Kidney epithelial cell (primary cell): ENCODE measurements at regions not wholly inside any gene's neighbourhood (a gene's known extent, or its start where the extent isn't known, plus 50 kb on each side); places are given as distances from the start of the nearest gene placed in this dataset.

Source experiments
- DNase-seq: peaks from one replicate; pipeline ENCODE4 v3.0.0-alpha.2; 2010; ENCODE audit warnings: low read depth
- H3K27me3 ChIP-seq: 2 replicates; pipeline ENCODE4 v1.6.0; 2011; ENCODE audit warnings: low read length; ENCODE audit not compliant: control insufficient read depth, insufficient read depth
- H3K36me3 ChIP-seq: 2 replicates; pipeline ENCODE4 v1.5.1; 2011; ENCODE audit warnings: low read length; ENCODE audit not compliant: control insufficient read depth, insufficient read depth
- H3K4me3 ChIP-seq: 2 replicates; pipeline ENCODE4 v1.5.1; 2011; ENCODE audit warnings: low read depth, mild to moderate bottlenecking, control low read depth, low read length
- CTCF ChIP-seq: IDR thresholded peaks from 2 replicates; pipeline ENCODE4 v1.5.1; 2011; ENCODE audit warnings: mild to moderate bottlenecking, moderate library complexity, low read length, control low read depth, inconsistent platforms; ENCODE audit not compliant: insufficient read depth, poor library complexity, severe bottlenecking

- no peak for TF ChIP-seq CTCF
- no peak for DNase-seq
Measured at GRCh38 chr16:86403541-86404163, 106.7 kb upstream of the FOXF1 start.

GRCh38 chr16:86404678-86405077 lies 105.6 kb upstream of the FOXF1 start:
- no peak for DNase-seq
- Histone ChIP-seq H3K36me3 (no peaks in the 10 kb centered on the region), H3K4me3 (no peak overlapping the region), H3K27me3 (no peaks in the 10 kb centered on the region)
- TF ChIP-seq CTCF = no peak

More at GRCh38 chr16:86403541-86404163, 106.7 kb upstream of the FOXF1 start:
- H3K27me3 ChIP-seq = no peaks in the 10 kb centered on the region
- no peak overlapping the region for H3K4me3 ChIP-seq
- no peaks in the 10 kb centered on the region for H3K36me3 ChIP-seq

GRCh38 chr16:86405319-86405718 lies 105.0 kb upstream of the FOXF1 start:
- no peaks in the 10 kb centered on the region for H3K36me3 ChIP-seq
- H3K27me3 ChIP-seq = no peaks in the 10 kb centered on the region
- TF ChIP-seq CTCF = no peak
- no peak overlapping the region for H3K4me3 ChIP-seq
- no peak for DNase-seq

- no peak for DNase-seq
- H3K4me3 ChIP-seq = no peak overlapping the region
- H3K36me3 ChIP-seq = no peaks in the 10 kb centered on the region
- H3K27me3 ChIP-seq = no peaks in the 10 kb centered on the region
- no peak for TF ChIP-seq CTCF
Measured at GRCh38 chr16:86406056-86406455, 104.3 kb upstream of the FOXF1 start.

GRCh38 chr16:86408685-86409084 lies 101.6 kb upstream of the FOXF1 start:
- TF ChIP-seq CTCF = no peak

GRCh38 chr16:86410081-86410480 lies 100.2 kb upstream of the FOXF1 start:
- DNase-seq = no peak
- TF ChIP-seq CTCF = no peak
- Histone ChIP-seq H3K36me3 (no peaks in the 10 kb centered on the region), H3K27me3 (no peaks in the 10 kb centered on the region), H3K4me3 (no peak overlapping the region)

More at GRCh38 chr16:86408685-86409084, 101.6 kb upstream of the FOXF1 start:
- DNase-seq = no peak
- Histone ChIP-seq H3K4me3 (no peak overlapping the region), H3K27me3 (no peaks in the 10 kb centered on the region), H3K36me3 (no peaks in the 10 kb centered on the region)
